Mesendoderm (in vitro differentiated cells): ENCODE measurements at regions not wholly inside any gene's neighbourhood (a gene's known extent, or its start where the extent isn't known, plus 50 kb on each side); places are given as distances from the start of the nearest gene placed in this dataset.

Experiments
- DNase-seq: peaks from one replicate; pipeline ENCODE4 v3.0.0; 2013
- H2AK5ac ChIP-seq: 2 replicates; pipeline ENCODE4 v1.6.1; 2013; ENCODE audit warnings: low read length, inconsistent platforms
- H2BK120ac ChIP-seq: 2 replicates; pipeline ENCODE4 v1.6.1; 2013; ENCODE audit warnings: low read depth, mild to moderate bottlenecking, low read length, moderate library complexity, mixed read lengths
- H2BK15ac ChIP-seq: replicated peaks from 2 replicates; pipeline ENCODE4 v1.6.1; 2013; ENCODE audit warnings: low read depth, mild to moderate bottlenecking, moderate library complexity
- H2BK5ac ChIP-seq: 2 replicates; pipeline ENCODE4 v1.6.1; 2013; ENCODE audit warnings: low read length, inconsistent platforms
- H3K18ac ChIP-seq: 2 replicates; pipeline ENCODE4 v1.6.1; 2013; ENCODE audit warnings: mild to moderate bottlenecking, low read length, mixed read lengths
- H3K23ac ChIP-seq: one replicate; pipeline ENCODE4 v1.6.1; 2013; ENCODE audit warnings: low read length
- H3K27ac ChIP-seq: 2 replicates; pipeline ENCODE4 v1.5.1; 2013; ENCODE audit warnings: low read depth, mild to moderate bottlenecking, inconsistent platforms, low read length, moderate library complexity
- H3K27me3 ChIP-seq: 2 replicates; pipeline ENCODE4 v1.6.1; 2013; ENCODE audit warnings: low read length, control low read depth, mild to moderate bottlenecking, inconsistent platforms; ENCODE audit not compliant: insufficient read depth, poor library complexity
- H3K36me3 ChIP-seq: 2 replicates; pipeline ENCODE4 v1.6.1; 2013; ENCODE audit warnings: low read length, inconsistent platforms; ENCODE audit not compliant: control insufficient read depth, insufficient read depth
- H3K4ac ChIP-seq: one replicate; pipeline ENCODE4 v1.6.1; 2013; ENCODE audit warnings: low read depth, mild to moderate bottlenecking, low read length, moderate library complexity
- H3K4me1 ChIP-seq: 2 replicates; pipeline ENCODE4 v1.6.1; 2013; ENCODE audit warnings: low read depth, low read length, inconsistent platforms; ENCODE audit not compliant: control insufficient read depth
- H3K4me2 ChIP-seq: 2 replicates; pipeline ENCODE4 v1.6.1; 2013; ENCODE audit warnings: low read length
- H3K4me3 ChIP-seq: 2 replicates; pipeline ENCODE4 v1.5.1; 2013; ENCODE audit warnings: mild to moderate bottlenecking, low read length
- H3K56ac ChIP-seq: one replicate; pipeline ENCODE4 v1.6.1; 2013; ENCODE audit warnings: low read length
- H3K79me1 ChIP-seq: 2 replicates; pipeline ENCODE4 v1.6.1; 2013; ENCODE audit warnings: low read length, inconsistent platforms
- H3K79me2 ChIP-seq: 2 replicates; pipeline ENCODE4 v1.6.1; 2013; ENCODE audit warnings: mild to moderate bottlenecking, low read length; ENCODE audit not compliant: control insufficient read depth, insufficient read depth
- H3K9ac ChIP-seq: 2 replicates; pipeline ENCODE4 v1.6.1; 2013; ENCODE audit warnings: low read length, inconsistent platforms
- H4K5ac ChIP-seq: one replicate; pipeline ENCODE4 v1.6.1; 2013; ENCODE audit warnings: low read length
- H4K8ac ChIP-seq: one replicate; pipeline ENCODE4 v1.6.1; 2013; ENCODE audit warnings: low read depth, mild to moderate bottlenecking, control low read depth, low read length, moderate library complexity
- WGBS: extraction: QIAGEN DNeasy Blood & Tissue Kit; methylation state at CpG from one replicate; pipeline ENCODE4 v1.1.7; 2013; ENCODE audit warnings: low lambda C conversion rate, missing lambda C conversion rate; ENCODE audit not compliant: insufficient coverage; ENCODE audit errors: extremely low coverage; 5-methylcytosine and 5-hydroxymethylcytosine counted together

DNA sequence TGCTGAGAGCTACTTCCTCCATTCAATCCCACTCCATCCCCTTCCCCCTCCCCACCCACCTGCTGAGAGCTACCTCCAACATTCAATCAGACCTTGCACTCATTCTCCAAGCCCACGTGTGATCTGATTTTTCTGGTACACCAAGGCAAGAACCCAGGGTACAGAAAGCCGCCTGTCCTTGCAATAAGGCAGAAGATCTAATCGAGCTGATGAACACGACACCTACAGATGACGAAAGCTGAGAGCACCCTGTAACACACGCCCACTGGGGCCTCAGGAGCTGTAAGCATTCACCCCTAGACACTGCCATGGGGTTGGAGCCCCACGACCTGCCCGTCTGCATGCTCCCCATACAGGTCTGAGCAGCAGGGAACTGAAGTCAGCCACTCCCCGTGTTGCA is 58.3 kb downstream of the TRIML1 start:
- H3K79me2 ChIP-seq: no peaks in the 10 kb centered on the region
- no peaks in the 10 kb centered on the region for H3K36me3 ChIP-seq
- no peak overlapping the region for H3K56ac ChIP-seq
- H3K79me1 ChIP-seq: no peaks in the 10 kb centered on the region
- H3K4me3 ChIP-seq: no peak overlapping the region
- no peak overlapping the region for H3K9ac ChIP-seq
- no peaks in the 10 kb centered on the region for H3K27me3 ChIP-seq
- peaks cover 12% of the 10 kb centered on the region for H3K4me1 ChIP-seq
- no peak overlapping the region for H4K8ac ChIP-seq
- no peak overlapping the region for H4K5ac ChIP-seq
- no CpG with 5 or more reads among the region's 9 CpGs for WGBS
- no peak overlapping the region for H2AK5ac ChIP-seq
- no peak overlapping the region for H3K27ac ChIP-seq
- H2BK120ac ChIP-seq: no peak overlapping the region
- DNase-seq: no peak
- no peak overlapping the region for H3K4me2 ChIP-seq
- no peak overlapping the region for H3K18ac ChIP-seq
- no peak overlapping the region for H3K23ac ChIP-seq
- no peak overlapping the region for H2BK15ac ChIP-seq
- no peak overlapping the region for H3K4ac ChIP-seq
- no peak overlapping the region for H2BK5ac ChIP-seq

DNA sequence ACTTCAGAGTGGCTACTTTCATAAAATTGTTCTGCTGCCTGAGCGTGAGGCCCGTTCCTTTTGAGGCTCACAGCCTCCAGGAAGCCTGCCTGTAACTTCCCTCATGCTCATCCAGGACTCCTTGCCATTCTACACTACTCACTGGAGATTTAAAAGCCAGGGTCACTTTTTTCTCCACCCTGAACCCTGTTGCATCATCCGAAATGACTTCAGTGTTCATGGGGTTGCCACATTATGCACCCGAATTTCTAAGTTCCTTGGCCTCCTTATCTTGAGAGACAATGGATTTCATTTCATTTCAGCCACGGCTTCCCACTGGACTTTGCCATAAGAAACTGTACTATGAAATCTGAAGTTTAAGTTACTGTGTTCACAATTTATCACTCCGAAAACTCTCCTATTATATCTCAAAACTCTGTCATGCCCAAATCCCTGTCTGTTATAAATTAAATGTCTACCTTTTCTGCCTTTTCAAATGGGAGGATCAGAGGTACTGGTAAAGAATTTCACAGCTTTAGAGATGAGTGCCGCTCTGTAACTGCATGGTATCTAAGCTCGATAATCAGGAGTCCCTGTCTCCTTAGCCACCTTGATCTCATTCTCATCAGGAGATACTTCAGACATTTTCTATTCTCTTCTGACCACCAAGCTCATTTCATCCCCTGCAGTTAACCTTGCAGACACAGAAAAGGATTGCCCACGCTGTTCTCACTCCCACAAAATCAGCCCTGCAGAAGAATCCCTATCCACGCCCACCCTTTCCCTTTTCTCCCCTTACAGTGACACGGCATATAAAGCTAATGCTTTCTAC is 59.9 kb downstream of the TRIML1 start:
- Histone ChIP-seq H3K4me3 (no peak overlapping the region), H3K79me1 (no peaks in the 10 kb centered on the region), H3K27ac (no peak overlapping the region), H2BK120ac (peak overlapping the region; percentile 17), H4K8ac (no peak overlapping the region), H3K4ac (no peak overlapping the region), H3K4me1 (peaks cover 12% of the 10 kb centered on the region), H2BK15ac (no peak overlapping the region), H3K23ac (no peak overlapping the region), H3K36me3 (no peaks in the 10 kb centered on the region), H3K79me2 (no peaks in the 10 kb centered on the region), H3K4me2 (no peak overlapping the region), H2BK5ac (no peak overlapping the region), H4K5ac (no peak overlapping the region), H3K27me3 (no peaks in the 10 kb centered on the region), H3K9ac (no peak overlapping the region), H3K56ac (no peak overlapping the region), H3K18ac (peak overlapping the region; percentile 53), H2AK5ac (no peak overlapping the region)
- peak; percentile 72 for DNase-seq
- 100% methylated on average over 1 of the region's 11 CpGs for WGBS

- DNase-seq: no peak
- WGBS: no CpG with 5 or more reads among the region's 3 CpGs
These were observed 62.6 kb downstream of the TRIML1 start for GRCh38 chr4:188201851-188202250.

GRCh38 chr4:188206783-188207182 is 67.5 kb downstream of the TRIML1 start:
- Histone ChIP-seq H2BK15ac (no peak overlapping the region), H4K8ac (no peak overlapping the region), H3K4me1 (no peaks in the 10 kb centered on the region), H3K4me3 (no peak overlapping the region), H3K79me2 (no peaks in the 10 kb centered on the region), H3K27ac (no peak overlapping the region), H3K9ac (no peak overlapping the region), H2AK5ac (no peak overlapping the region), H2BK5ac (no peak overlapping the region), H4K5ac (no peak overlapping the region), H3K18ac (no peak overlapping the region), H3K27me3 (no peaks in the 10 kb centered on the region), H3K4ac (no peak overlapping the region), H3K4me2 (no peak overlapping the region), H3K23ac (no peak overlapping the region), H3K79me1 (no peaks in the 10 kb centered on the region), H3K56ac (no peak overlapping the region), H2BK120ac (no peak overlapping the region), H3K36me3 (no peaks in the 10 kb centered on the region)
- 100% methylated on average over 1 of the region's 3 CpGs for WGBS
- DNase-seq: no peak

More at GRCh38 chr4:188201851-188202250, 62.6 kb downstream of the TRIML1 start:
- H3K79me2 ChIP-seq: no peaks in the 10 kb centered on the region
- no peak overlapping the region for H3K27ac ChIP-seq
- H4K8ac ChIP-seq: no peak overlapping the region
- H3K4me2 ChIP-seq: no peak overlapping the region
- H4K5ac ChIP-seq: no peak overlapping the region
- H2BK15ac ChIP-seq: no peak overlapping the region
- no peaks in the 10 kb centered on the region for H3K36me3 ChIP-seq
- H2BK5ac ChIP-seq: no peak overlapping the region
- no peak overlapping the region for H3K4ac ChIP-seq
- no peaks in the 10 kb centered on the region for H3K79me1 ChIP-seq
- no peak overlapping the region for H2AK5ac ChIP-seq
- H3K4me1 ChIP-seq: peaks cover 6% of the 10 kb centered on the region
- no peak overlapping the region for H2BK120ac ChIP-seq
- H3K23ac ChIP-seq: no peak overlapping the region
- H3K27me3 ChIP-seq: no peaks in the 10 kb centered on the region
- H3K56ac ChIP-seq: no peak overlapping the region
- no peak overlapping the region for H3K18ac ChIP-seq
- H3K4me3 ChIP-seq: no peak overlapping the region
- H3K9ac ChIP-seq: no peak overlapping the region

DNA sequence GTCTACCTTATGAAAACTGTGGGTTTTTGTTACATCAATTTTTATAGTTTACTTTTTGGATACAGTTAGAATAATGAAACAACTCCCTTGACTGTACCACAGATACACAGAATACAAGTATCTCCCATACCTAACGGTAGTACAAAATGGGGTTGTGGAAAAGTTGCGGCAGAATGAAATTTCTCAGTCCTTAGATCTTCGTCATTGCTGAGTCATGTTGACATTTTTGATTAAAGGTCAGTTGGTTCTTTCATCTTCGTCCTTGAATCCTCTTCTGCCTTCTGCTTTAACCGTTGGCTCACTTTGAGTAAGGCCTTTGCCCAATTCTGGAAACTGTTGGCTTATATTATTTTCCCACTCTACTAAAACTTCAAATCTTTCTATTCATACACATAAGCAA is 75.6 kb downstream of the TRIML1 start:
- no peak overlapping the region for H4K8ac ChIP-seq
- no peaks in the 10 kb centered on the region for H3K79me2 ChIP-seq
- no peak overlapping the region for H3K4me2 ChIP-seq
- H2BK15ac ChIP-seq: no peak overlapping the region
- H3K27me3 ChIP-seq: no peaks in the 10 kb centered on the region
- H3K79me1 ChIP-seq: no peaks in the 10 kb centered on the region
- no peaks in the 10 kb centered on the region for H3K4me1 ChIP-seq
- no peak overlapping the region for H2BK5ac ChIP-seq
- no peak overlapping the region for H3K9ac ChIP-seq
- no peak overlapping the region for H2AK5ac ChIP-seq
- no peak overlapping the region for H2BK120ac ChIP-seq
- no peak overlapping the region for H3K18ac ChIP-seq
- H3K23ac ChIP-seq: no peak overlapping the region
- H3K56ac ChIP-seq: no peak overlapping the region
- no peak for DNase-seq
- WGBS: no CpG with 5 or more reads among the region's 5 CpGs
- no peaks in the 10 kb centered on the region for H3K36me3 ChIP-seq
- no peak overlapping the region for H3K4me3 ChIP-seq
- H4K5ac ChIP-seq: no peak overlapping the region
- H3K27ac ChIP-seq: no peak overlapping the region
- H3K4ac ChIP-seq: no peak overlapping the region

DNA sequence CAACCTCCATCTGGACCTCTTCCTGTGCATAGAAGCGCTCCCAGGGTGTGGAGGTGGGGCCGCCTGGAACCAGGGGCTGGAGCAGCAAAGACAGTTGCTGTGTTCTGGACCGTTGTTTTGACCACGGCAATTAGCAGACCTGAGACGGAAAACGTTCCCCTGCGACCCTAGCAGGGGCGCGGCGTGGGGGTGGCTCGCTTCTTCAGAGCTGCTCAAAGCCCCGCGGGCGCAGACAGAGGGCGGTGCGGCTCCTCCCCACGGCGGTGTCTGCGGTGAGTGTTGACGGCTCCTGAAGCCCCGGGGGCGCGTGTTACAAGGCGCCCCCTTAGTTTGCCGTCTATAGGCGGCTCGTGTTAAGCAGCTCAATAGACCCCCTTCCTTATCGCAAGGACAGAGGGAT is 79.2 kb downstream of the TRIML1 start:
- Histone ChIP-seq H3K18ac (no peak overlapping the region), H3K79me1 (no peaks in the 10 kb centered on the region), H3K27ac (no peak overlapping the region), H2BK15ac (no peak overlapping the region), H4K8ac (no peak overlapping the region), H2BK120ac (no peak overlapping the region), H3K9ac (no peak overlapping the region), H2BK5ac (no peak overlapping the region), H3K4me2 (peak overlapping the region; percentile 9), H2AK5ac (no peak overlapping the region), H3K4ac (no peak overlapping the region), H3K4me3 (no peak overlapping the region), H3K4me1 (no peaks in the 10 kb centered on the region), H4K5ac (no peak overlapping the region), H3K23ac (no peak overlapping the region), H3K27me3 (no peaks in the 10 kb centered on the region), H3K36me3 (no peaks in the 10 kb centered on the region), H3K56ac (no peak overlapping the region), H3K79me2 (no peaks in the 10 kb centered on the region)
- WGBS: no CpG with 5 or more reads among the region's 28 CpGs
- peak; percentile 40 for DNase-seq
